AG04449 (cell line): ENCODE measurements at regions not wholly inside any gene's neighbourhood (a gene's known extent, or its start where the extent isn't known, plus 50 kb on each side); places are given as distances from the start of the nearest gene placed in this dataset.

Experiments used
- CTCF ChIA-PET: fragments of 350-600 bp; formaldehyde crosslinking; extraction: SDS; loops from one replicate; lab custom pipeline; 2021; ENCODE audit warnings: antibody characterized with exemption; lab: Yijun Ruan, JAX
- POLR2A ChIA-PET: fragments of 400-600, 350-600 bp; formaldehyde crosslinking; extraction: SDS; loops from one replicate; lab custom pipeline; 2020; ENCODE audit warnings: antibody characterized with exemption, inconsistent platforms; lab: Yijun Ruan, JAX
- DNase-seq: peaks from one replicate; pipeline ENCODE4 v3.0.0-alpha.2; 2010; ENCODE audit warnings: low read depth, low spot score
- H3K4me3 ChIP-seq: 2 replicates; pipeline ENCODE4 v1.5.1; 2011; ENCODE audit warnings: low read depth, mild to moderate bottlenecking, control low read depth, low read length
- CTCF ChIP-seq: IDR thresholded peaks from one replicate; pipeline ENCODE4 v1.5.1; 2011; ENCODE audit warnings: mild to moderate bottlenecking, moderate library complexity, low read length, control low read depth, inconsistent platforms; ENCODE audit not compliant: insufficient read depth; ENCODE audit errors: missing control alignments

GRCh38 chr2:41989501-41990180 lies 58.2 kb upstream of the PKDCC start:
- ChIA-PET CTCF (interaction anchor here (1.1 kb wide), 1 partner anchor 98 kb away, joined by 3 read pairs; no protein-coding TSS in a partner anchor), POLR2A (no interaction called here)
- H3K4me3 ChIP-seq = no peak overlapping the region
- no peak for DNase-seq
- no peak for TF ChIP-seq CTCF

GRCh38 chr2:41990245-41990644 lies 57.6 kb upstream of the PKDCC start:
- ChIA-PET CTCF (no interaction called here), POLR2A (no interaction called here)
- TF ChIP-seq CTCF = no peak

GRCh38 chr2:41990688-41991087 lies 57.1 kb upstream of the PKDCC start:
- no peak for TF ChIP-seq CTCF
- ChIA-PET CTCF (interaction anchor here (1.1 kb wide), 1 partner anchor 121 kb away, joined by 3 read pairs; no protein-coding TSS in a partner anchor), POLR2A (no interaction called here)
- H3K4me3 ChIP-seq = no peak overlapping the region
- DNase-seq = no peak

More at GRCh38 chr2:41990245-41990644, 57.6 kb upstream of the PKDCC start:
- H3K4me3 ChIP-seq = no peak overlapping the region
- no peak for DNase-seq

GRCh38 chr2:41992056-41992642 lies 55.7 kb upstream of the PKDCC start:
- POLR2A ChIA-PET = no interaction called here
- CTCF ChIA-PET = interaction anchor here (1.1 to 1.2 kb wide), 2 partner anchors 44 to 122 kb away, joined by 3 read pairs; no protein-coding TSS in a partner anchor
- DNase-seq = no peak
- H3K4me3 ChIP-seq = no peak overlapping the region
- no peak for TF ChIP-seq CTCF

- no peak overlapping the region for H3K4me3 ChIP-seq
- POLR2A ChIA-PET = no interaction called here
- TF ChIP-seq CTCF = no peak
- CTCF ChIA-PET = interaction anchor here (1.2 kb wide), 1 partner anchor 45 kb away, joined by 3 read pairs; no protein-coding TSS in a partner anchor
- no peak for DNase-seq
These were observed 55.0 kb upstream of the PKDCC start for GRCh38 chr2:41992671-41993434.
